ENCODE measurements at regions not wholly inside any gene's neighbourhood (a gene's known extent, or its start where the extent isn't known, plus 50 kb on each side); places are given as distances from the start of the nearest gene placed in this dataset.

DNA sequence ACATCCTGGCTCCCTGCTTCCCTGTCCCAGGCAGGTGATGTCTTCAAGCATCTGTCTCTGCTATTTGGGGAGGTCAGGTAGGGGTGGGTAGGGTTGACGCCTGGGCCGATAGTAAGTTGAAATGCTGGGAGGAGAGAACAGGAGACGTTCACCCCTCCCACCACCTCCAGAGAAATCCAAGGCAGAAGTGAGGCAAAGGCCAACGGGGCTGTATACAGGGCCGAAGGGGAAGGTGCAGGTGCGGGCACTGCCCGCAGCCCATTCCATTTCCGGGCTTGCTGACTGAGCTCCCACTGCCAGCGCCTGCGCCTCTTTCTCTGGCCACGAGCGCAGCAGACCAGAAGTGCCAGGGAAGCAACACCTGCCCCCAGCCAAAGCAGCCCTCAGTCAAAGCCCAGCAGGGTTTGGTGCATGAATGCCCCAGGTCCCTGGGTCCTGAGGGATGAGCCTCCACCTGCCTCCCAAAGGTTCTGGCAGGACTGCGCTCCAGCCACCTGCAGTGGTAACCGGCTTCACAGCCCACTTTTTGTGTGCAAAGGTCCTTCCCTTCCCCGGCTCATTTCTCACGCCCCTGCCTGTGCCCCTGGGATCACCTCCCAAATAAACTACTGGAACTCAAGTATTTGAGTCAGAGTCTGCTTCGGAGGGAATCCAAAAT, 127.6 kb upstream of the TNRC6C start:
- DNase-seq (ENCODE audit: extremely low spot score in 2 of 2): no peak
- no peaks in the 10 kb centered on the region for H3K27me3 ChIP-seq
- no peak for TF ChIP-seq CTCF (IDR thresholded peaks at IDR 0.05)
- no peak for TF ChIP-seq POLR2AphosphoS5 (IDR thresholded peaks at IDR 0.05; ENCODE audit: insufficient read depth in 1 of 2, low read depth in 1 of 2)
- no peak for TF ChIP-seq POLR2A (IDR thresholded peaks at IDR 0.05)
- H3K27ac ChIP-seq: peak overlapping the region; percentile 87
- intact Hi-C loops (cut with DNase I): no loop called here
- H3K4me1 ChIP-seq: peaks cover 39% of the 10 kb centered on the region
- no peaks in the 10 kb centered on the region for H3K36me3 ChIP-seq
- H3K9me3 ChIP-seq: no peaks in the 10 kb centered on the region
- no peak overlapping the region for H3K4me3 ChIP-seq

DNA sequence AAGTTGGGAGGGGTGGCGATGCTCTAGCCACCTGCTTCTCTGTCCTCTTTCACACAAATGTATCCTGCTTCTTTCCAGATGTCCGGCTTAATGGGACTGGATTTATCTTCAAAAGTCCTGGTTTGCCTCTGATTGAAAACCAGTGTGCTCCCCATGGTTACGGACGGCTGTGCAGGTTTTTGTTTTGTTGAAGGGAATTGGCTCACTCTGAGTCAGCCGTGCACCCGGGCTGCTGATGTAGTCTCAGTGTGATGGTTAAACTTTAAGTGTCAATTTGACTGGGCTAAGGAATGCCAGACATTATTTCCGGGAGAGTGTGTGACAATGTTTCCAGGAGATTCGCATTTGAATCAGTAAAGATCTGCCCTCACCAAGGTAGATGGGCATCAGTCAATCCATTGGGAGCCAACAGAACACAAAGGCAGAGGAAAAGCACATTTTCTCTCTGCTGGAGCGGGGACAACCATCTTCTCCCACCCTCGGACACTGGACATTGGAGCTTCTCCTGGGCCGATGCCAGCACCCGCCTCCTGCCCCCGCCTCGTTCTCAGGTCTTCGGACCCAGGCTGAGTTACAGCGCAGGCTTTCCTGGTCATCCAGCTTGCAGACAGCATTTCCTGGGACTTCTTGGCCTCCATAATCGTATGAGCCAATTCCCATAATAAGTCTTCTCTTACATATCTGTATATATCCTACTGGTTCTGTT, 126.9 kb upstream of the TNRC6C start:
- TF ChIP-seq POLR2AphosphoS5 (IDR thresholded peaks at IDR 0.05; ENCODE audit: insufficient read depth in 1 of 2, low read depth in 1 of 2): no peak
- Histone ChIP-seq H3K4me1 (peaks cover 39% of the 10 kb centered on the region), H3K36me3 (no peaks in the 10 kb centered on the region), H3K27me3 (no peaks in the 10 kb centered on the region), H3K4me3 (no peak overlapping the region), H3K27ac (peak overlapping the region; percentile 87), H3K9me3 (no peaks in the 10 kb centered on the region)
- DNase-seq (ENCODE audit: extremely low spot score in 2 of 2): no peak
- intact Hi-C loops (cut with DNase I): no loop called here

DNA sequence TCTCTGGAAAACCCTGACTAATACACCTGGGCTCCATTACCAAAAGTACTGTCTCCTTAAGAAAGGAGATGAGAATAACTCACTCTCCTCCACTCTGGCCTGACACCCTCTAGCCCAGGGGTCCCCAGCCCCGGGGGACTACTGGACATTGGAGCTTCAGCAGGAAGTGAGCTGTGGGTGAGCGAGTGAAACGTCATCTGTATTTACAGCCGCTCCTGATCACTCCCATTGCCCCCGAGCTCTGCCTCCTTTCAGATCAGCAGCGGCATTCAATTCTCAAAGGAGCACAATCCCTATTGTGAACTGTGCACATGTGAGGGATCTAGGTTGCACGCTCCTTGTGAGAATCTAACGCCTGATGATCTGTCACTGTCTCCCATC, 126.3 kb upstream of the TNRC6C start:
- DNase-seq (ENCODE audit: extremely low spot score in 2 of 2): no peak
- TF ChIP-seq POLR2AphosphoS5 (IDR thresholded peaks at IDR 0.05; ENCODE audit: insufficient read depth in 1 of 2, low read depth in 1 of 2): no peak
- TF ChIP-seq POLR2A (IDR thresholded peaks at IDR 0.05): no peak
- no peak for TF ChIP-seq CTCF (IDR thresholded peaks at IDR 0.05)
- no peaks in the 10 kb centered on the region for H3K36me3 ChIP-seq
- H3K27me3 ChIP-seq: no peaks in the 10 kb centered on the region
- no peaks in the 10 kb centered on the region for H3K9me3 ChIP-seq
- H3K4me3 ChIP-seq: no peak overlapping the region
- H3K4me1 ChIP-seq: peaks cover 39% of the 10 kb centered on the region
- intact Hi-C loops (cut with DNase I): no loop called here
- H3K27ac ChIP-seq: no peak overlapping the region

DNA sequence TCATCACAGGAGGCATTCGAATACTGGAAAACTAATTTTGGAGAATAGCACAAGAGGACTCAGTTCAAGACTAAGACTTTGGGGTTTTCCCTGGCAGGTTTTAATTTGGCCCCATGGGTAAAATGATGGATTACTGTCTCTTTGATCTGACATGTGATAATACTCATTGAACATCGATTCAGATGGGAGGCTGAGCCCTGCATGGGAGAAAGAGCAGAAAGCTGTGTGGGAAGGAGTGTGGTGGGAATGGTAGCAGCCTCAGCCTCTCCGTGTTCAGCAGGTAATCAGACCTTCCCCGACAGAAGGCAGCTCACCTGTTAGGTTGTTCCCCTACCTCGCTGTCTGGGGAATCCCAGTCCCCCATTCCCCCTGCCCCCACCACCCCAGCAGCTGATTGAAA, 124.7 kb upstream of the TNRC6C start:
- H3K4me1 ChIP-seq: peaks cover 39% of the 10 kb centered on the region
- H3K27me3 ChIP-seq: no peaks in the 10 kb centered on the region
- no peak for TF ChIP-seq CTCF (IDR thresholded peaks at IDR 0.05)
- TF ChIP-seq POLR2A (IDR thresholded peaks at IDR 0.05): no peak
- no peak for TF ChIP-seq POLR2AphosphoS5 (IDR thresholded peaks at IDR 0.05; ENCODE audit: insufficient read depth in 1 of 2, low read depth in 1 of 2)
- H3K36me3 ChIP-seq: no peaks in the 10 kb centered on the region
- no peak overlapping the region for H3K27ac ChIP-seq
- no peak overlapping the region for H3K4me3 ChIP-seq
- no peaks in the 10 kb centered on the region for H3K9me3 ChIP-seq
- intact Hi-C loops (cut with DNase I): no loop called here
- DNase-seq (ENCODE audit: extremely low spot score in 2 of 2): no peak

DNA sequence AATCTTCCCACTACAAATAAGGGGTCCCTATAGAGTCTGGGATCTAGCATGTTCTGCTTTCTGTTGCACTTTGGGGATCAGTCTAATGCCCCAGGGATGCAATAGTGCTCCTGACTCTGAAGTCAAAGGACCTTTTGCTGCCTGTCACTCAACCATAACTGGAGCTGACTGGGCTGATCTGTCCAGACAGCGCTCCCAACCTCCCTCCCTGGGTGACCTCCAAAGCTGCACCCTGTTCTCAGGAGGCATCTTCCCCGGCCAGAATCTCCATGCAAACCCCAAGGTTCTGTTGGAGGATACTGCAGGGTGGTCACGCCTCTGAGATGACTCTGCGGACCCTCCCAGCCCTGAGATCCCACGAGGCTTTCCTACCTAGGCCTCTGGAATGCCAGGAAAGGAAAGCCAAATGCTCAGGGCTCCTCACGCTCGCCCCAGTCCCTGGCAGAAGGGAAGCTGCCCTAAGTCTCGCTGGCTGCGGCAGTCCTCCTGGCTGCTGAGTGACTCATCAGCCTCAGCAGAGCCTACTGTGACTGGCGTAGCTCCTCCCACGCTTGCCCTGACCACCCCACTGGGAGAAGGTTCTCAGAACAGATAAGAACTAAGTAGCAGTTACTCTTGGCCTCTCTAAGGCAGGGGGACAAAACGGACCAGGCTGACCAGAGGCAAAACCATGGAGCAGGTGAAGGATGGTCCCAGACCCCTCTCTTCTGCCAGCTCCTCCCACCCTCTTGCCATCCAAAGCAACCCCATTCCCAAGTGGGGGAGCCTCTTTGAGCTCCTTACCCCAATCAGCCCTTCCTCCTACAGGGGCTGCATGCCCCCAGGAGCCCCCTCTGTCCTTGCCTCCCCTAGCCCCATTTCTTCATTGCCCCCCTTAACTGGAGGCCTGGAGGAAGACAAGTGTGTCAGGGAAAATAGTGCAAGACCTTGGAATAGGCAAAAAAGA, 124.1 kb upstream of the TNRC6C start:
- intact Hi-C loops (cut with DNase I): no loop called here
- no peak overlapping the region for H3K27ac ChIP-seq
- peaks cover 39% of the 10 kb centered on the region for H3K4me1 ChIP-seq
- DNase-seq (ENCODE audit: extremely low spot score in 2 of 2): no peak
- TF ChIP-seq POLR2AphosphoS5 (IDR thresholded peaks at IDR 0.05; ENCODE audit: insufficient read depth in 1 of 2, low read depth in 1 of 2) (peak in 1 of 2 donors; percentile 32), CTCF (IDR thresholded peaks at IDR 0.05) (no peak), POLR2A (IDR thresholded peaks at IDR 0.05) (no peak)
- no peaks in the 10 kb centered on the region for H3K36me3 ChIP-seq
- H3K27me3 ChIP-seq: no peaks in the 10 kb centered on the region
- no peaks in the 10 kb centered on the region for H3K9me3 ChIP-seq
- H3K4me3 ChIP-seq: no peak overlapping the region

Data from vagina (tissue), 2 donors.